Heart right ventricle (tissue), 16 donors: ENCODE measurements at regions not wholly inside any gene's neighbourhood (a gene's known extent, or its start where the extent isn't known, plus 50 kb on each side); places are given as distances from the start of the nearest gene placed in this dataset.
"Not testable (repeated sequence)": the region's sequence is repeated elsewhere in the genome, so short reads cannot be mapped to it uniquely, and the experiment has no call there.

Experiments
- ATAC-seq, 8 donors: fragments of 200-7000 bp; cut with Tn5 transposase; one replicate each; pipeline ENCODE4 v1.9.1; 2020; ENCODE audit warnings: mild to moderate bottlenecking in 8 of 8, moderate library complexity in 8 of 8, moderate number of reproducible peaks in 1 of 8
- DNase-seq, 2 donors: peaks; one replicate each; pipeline ENCODE4 v3.0.0-alpha.2; 2020
- H3K27ac ChIP-seq, 10 donors: fragments of 200-600 bp; sonication (generic) in 2 of 10; one replicate each; pipeline versions ENCODE4 v1.5.0 to v1.8.0; 2020 to 2022; ENCODE audit warnings: mild to moderate bottlenecking in 3 of 10
- H3K27me3 ChIP-seq, 7 donors: fragments of 200-600 bp; one replicate each; pipeline ENCODE4 v1.8.0; 2021 to 2022; ENCODE audit warnings: mild to moderate bottlenecking in 2 of 7
- H3K36me3 ChIP-seq, 9 donors: fragments of 200-600 bp; sonication (generic) in 1 of 9; one replicate each; pipeline versions ENCODE4 v1.5.0 to v1.8.0; 2020 to 2022; ENCODE audit warnings: mild to moderate bottlenecking in 2 of 9
- H3K4me1 ChIP-seq, 9 donors: fragments of 200-600 bp; sonication (generic) in 1 of 9; one replicate each; pipeline versions ENCODE4 v1.5.0 to v1.8.0; 2020 to 2022; ENCODE audit warnings: mild to moderate bottlenecking in 4 of 9
- H3K4me3 ChIP-seq, 10 donors: fragments of 200-600 bp; sonication (generic) in 2 of 10; one replicate each; pipeline versions ENCODE4 v1.5.0 to v1.8.0; 2020 to 2022; ENCODE audit warnings: mild to moderate bottlenecking in 7 of 10, moderate library complexity in 2 of 10
- H3K9me3 ChIP-seq, 11 donors: fragments of 200-600 bp in 10 of 11; sonication (generic) in 2 of 11; one replicate each; pipeline versions ENCODE4 v1.5.0 to v1.8.0; 2013 to 2022; ENCODE audit warnings: mild to moderate bottlenecking in 2 of 11, control low read depth in 1 of 11, moderate library complexity in 1 of 11
- CTCF ChIP-seq, 9 donors: fragments of 200-600 bp; sonication (generic) in 2 of 9; IDR thresholded peaks; one replicate each; pipeline versions ENCODE4 v1.5.0 to v1.8.0; 2021 to 2022; ENCODE audit warnings: antibody characterized with exemption in 9 of 9, mild to moderate bottlenecking in 5 of 9, moderate library complexity in 1 of 9
- WGBS, 2 donors: extraction: QIAGEN DNeasy Blood & Tissue Kit; methylation state at CpG; one replicate each; pipeline ENCODE4 v1.1.7; 2013; ENCODE audit warnings: inconsistent platforms in 1 of 2; 5-methylcytosine and 5-hydroxymethylcytosine counted together
- intact Hi-C, 10 donors: fragments of 100-400 bp; cut with DNase I; formaldehyde crosslinking; loops; one replicate each; pipeline versions ENCODE4 v1.11.1 to v1.14.2; 2022
- donor health status: Arrhythmogenic right ventricular cardiomyopathy.
- donor health status: ischemic (EF 13 %, LVEDD 7.1; RV severe dilation, severe dysfunction).
- donor health status: healthy with polysubstance abuse.
- donor health status: DM: no; HTN: yes; CAD: no.
- donor health status: DM: no; HTN: no; CAD: no.
- donor health status: ischemic (EF 25% LVEDD 6.9; RV normal size, moderate dysfunction).
- donor health status: ischemic (EF 25% LVEDD 5.7; RV mildly dilated, moderate dysfunction).
- donor health status: healthy.
- donor health status: DM: yes; HTN: yes; CAD: no.
- donor health status: Ischemic cardiomyopathy.
- donor health status: ischemic (EF 35%, LVEDD 5.7; RV mildly dilated, moderate dysfunction).
- donor health status: nonischemic (EF 11% LVEDD 7.7; RV severe dilation, severe dysfunction).
- donor health status: DM: yes; HTN: yes; CAD: no.
- donor health status: PGD.
- donor health status: ischemic (EF 29% LVEDD 5.4; RV normal size, mild dysfunction).
- donor health status: nonischemic (EF 23%, LVEDD 6.1; RV moderate dilation, normal function).

- ATAC-seq (no peak), DNase-seq (no peak)
- H3K4me1 ChIP-seq: no peaks in the 10 kb centered on the region
- no peak for TF ChIP-seq CTCF (IDR thresholded peaks at IDR 0.05)
- no peak overlapping the region for H3K4me3 ChIP-seq
- WGBS, 2 donors: 90 to 94% methylated on average over 1 of the region's 1 CpG
- peaks cover 0 to 4% (median 0%) of the 10 kb centered on the region in 7 donors for H3K27me3 ChIP-seq
- no peaks in the 10 kb centered on the region for H3K36me3 ChIP-seq
- no peak overlapping the region for H3K27ac ChIP-seq
- peaks cover 0 to 4% (median 0%) of the 10 kb centered on the region in 11 donors for H3K9me3 ChIP-seq
- intact Hi-C loops: no loop called here
Measured at GRCh38 chr7:115558161-115558560, 472.4 kb downstream of the TFEC start.

GRCh38 chr7:115557296-115557695 is 473.3 kb downstream of the TFEC start:
- H3K4me3 ChIP-seq, intact Hi-C loops, H3K36me3 ChIP-seq, H3K4me1 ChIP-seq, DNase-seq, ATAC-seq, H3K27me3 ChIP-seq, H3K9me3 ChIP-seq, H3K27ac ChIP-seq: not testable (repeated sequence)
- WGBS, 2 donors: 86 to 90% methylated on average over 2 of the region's 2 CpGs

GRCh38 chr7:115552766-115553165 is 477.8 kb downstream of the TFEC start:
- intact Hi-C loops: no loop called here
- Histone ChIP-seq H3K36me3 (no peaks in the 10 kb centered on the region), H3K4me1 (no peaks in the 10 kb centered on the region), H3K4me3 (no peak overlapping the region), H3K27me3 (no peaks in the 10 kb centered on the region), H3K27ac (no peak overlapping the region), H3K9me3 (peaks cover 0 to 4% (median 0%) of the 10 kb centered on the region in 11 donors)
- 79 to 82% methylated on average over 4 of the region's 4 CpGs for WGBS, 2 donors
- no peak for ATAC-seq
- no peak for DNase-seq
- no peak for TF ChIP-seq CTCF (IDR thresholded peaks at IDR 0.05)

- Histone ChIP-seq H3K36me3 (no peaks in the 10 kb centered on the region), H3K4me3 (no peak overlapping the region), H3K4me1 (no peaks in the 10 kb centered on the region), H3K9me3 (no peaks in the 10 kb centered on the region), H3K27me3 (no peaks in the 10 kb centered on the region), H3K27ac (no peak overlapping the region)
- 81% methylated on average over 2 of the region's 2 CpGs for whole genome bisulfite sequencing, 2 donors
- DNase-seq (no peak), ATAC-seq (no peak)
- intact Hi-C loops: no loop called here
- no peak for TF ChIP-seq CTCF (IDR thresholded peaks at IDR 0.05)
Measured at GRCh38 chr7:115549910-115550309, 480.7 kb downstream of the TFEC start.

GRCh38 chr7:115548756-115549155 is 481.8 kb downstream of the TFEC start:
- TF ChIP-seq CTCF (IDR thresholded peaks at IDR 0.05): no peak
- DNase-seq: no peak
- no peaks in the 10 kb centered on the region for H3K36me3 ChIP-seq
- intact Hi-C loops: no loop called here
- H3K9me3 ChIP-seq: no peaks in the 10 kb centered on the region
- no peak overlapping the region for H3K4me3 ChIP-seq
- H3K27ac ChIP-seq: no peak overlapping the region
- 85 to 87% methylated on average over 1 of the region's 1 CpG for WGBS, 2 donors
- no peaks in the 10 kb centered on the region for H3K27me3 ChIP-seq
- ATAC-seq: no peak
- H3K4me1 ChIP-seq: no peaks in the 10 kb centered on the region
